Inflammatory macrophage (primary cell): ENCODE measurements at regions not wholly inside any gene's neighbourhood (a gene's known extent, or its start where the extent isn't known, plus 50 kb on each side); places are given as distances from the start of the nearest gene placed in this dataset.

Source experiments
- DNase-seq, 2 donors: peaks; one replicate each; pipeline ENCODE4 v3.0.0-alpha.2; 2020 to 2022

GRCh38 chr13:105341758-105342157 lies 1193.7 kb downstream of the EFNB2 start:
- DNase-seq = no peak

DNA sequence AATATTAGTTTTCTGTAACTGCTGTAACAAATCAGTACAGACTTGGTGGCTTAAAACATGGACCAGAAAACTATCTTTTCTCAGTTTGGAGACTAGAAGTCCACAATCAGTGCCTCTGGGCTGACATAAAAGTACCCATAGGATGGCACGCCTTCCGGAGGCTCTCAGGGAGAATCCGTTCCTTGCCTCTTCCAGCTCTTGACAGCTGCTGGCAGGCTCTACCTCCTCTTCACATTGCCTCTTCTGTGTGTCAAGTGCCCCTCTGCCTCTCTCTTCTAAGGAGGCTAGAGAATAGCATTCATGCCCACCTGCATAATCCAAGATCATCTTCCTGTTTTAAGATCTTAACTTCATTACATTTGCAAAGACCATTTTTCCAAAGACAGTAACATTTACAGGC lies 1194.2 kb downstream of the EFNB2 start:
- DNase-seq = no peak

DNA sequence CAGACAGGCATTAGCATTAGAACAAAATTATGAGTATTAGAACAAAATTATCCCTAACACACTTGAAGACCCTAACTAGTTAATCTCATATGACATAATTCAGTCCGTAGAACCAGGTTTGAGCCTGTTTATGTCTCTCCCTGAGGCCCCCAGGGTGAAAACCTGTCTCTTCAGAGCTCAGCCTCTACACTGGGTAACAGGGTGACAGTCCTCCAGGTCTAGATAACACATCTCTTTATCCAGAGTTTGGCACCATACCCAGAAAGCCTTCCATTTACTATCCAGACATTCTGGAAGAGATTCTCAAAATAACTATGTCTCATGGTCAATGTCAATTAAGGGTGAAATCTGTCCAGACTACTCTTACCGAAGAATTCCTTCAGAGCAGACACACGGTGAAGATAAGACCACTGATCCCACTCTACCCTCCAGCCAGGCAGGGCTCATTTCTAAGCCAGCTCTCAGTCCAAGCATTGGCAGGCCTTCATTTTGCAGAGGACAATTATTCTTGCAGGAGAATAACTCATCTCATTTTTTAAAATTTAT lies 1195.3 kb downstream of the EFNB2 start:
- no peak for DNase-seq

DNA sequence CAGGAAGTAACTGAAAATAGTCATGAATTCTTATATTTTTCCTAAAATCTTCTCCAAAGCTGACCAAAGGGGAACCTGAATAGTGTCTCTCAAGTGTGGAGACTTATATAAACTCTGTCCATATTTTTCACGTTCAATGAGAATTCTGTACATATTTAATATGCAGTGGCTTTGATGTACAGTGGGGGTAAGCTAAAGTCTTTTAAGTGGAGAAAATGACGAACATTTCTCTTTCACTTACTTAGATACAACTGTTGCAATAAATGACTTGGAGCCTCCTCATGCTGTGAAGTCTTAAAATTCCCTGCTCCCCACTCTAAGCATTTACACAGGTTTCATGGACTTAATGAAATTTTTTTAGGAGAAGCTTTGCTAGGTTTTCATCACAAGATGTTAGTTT lies 1196.7 kb downstream of the EFNB2 start:
- DNase-seq = no peak

GRCh38 chr13:105338006-105338405 lies 1197.5 kb downstream of the EFNB2 start:
- no peak for DNase-seq

- no peak for DNase-seq
Observed at GRCh38 chr13:105336706-105337576, 1198.5 kb downstream of the EFNB2 start.

- DNase-seq = no peak
Observed at GRCh38 chr13:105334211-105334610, 1201.3 kb downstream of the EFNB2 start.

- DNase-seq = no peak
Observed at GRCh38 chr13:105333416-105333815, 1202.0 kb downstream of the EFNB2 start.

GRCh38 chr13:105329359-105329758 lies 1206.1 kb downstream of the EFNB2 start:
- no peak for DNase-seq

- no peak for DNase-seq
Observed at GRCh38 chr13:105328212-105328611, 1207.2 kb downstream of the EFNB2 start.

DNA sequence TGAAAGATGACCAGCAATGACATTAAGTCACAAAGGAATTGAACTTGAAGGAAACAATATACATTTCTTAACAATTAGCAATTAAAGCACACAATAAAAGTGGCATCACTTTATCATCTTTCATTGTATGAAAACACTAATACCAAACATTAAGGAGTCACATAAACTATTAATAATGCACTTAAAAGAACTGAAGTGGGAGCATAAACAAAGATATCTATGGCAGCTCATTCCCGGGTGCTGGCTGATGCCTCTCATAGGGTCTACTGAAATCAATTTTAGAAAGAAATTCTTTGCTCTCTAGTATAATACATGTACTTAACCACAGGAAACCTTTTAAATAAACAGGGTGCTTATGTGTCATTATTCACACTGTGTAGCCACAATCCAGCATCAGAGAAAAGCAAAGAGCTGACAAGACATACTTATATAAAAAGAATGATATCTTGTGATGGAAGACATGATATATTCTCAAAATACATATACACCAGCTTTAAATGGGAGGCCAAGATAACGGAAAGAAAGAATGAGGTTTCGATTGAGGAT lies 1207.8 kb downstream of the EFNB2 start:
- DNase-seq = no peak

DNA sequence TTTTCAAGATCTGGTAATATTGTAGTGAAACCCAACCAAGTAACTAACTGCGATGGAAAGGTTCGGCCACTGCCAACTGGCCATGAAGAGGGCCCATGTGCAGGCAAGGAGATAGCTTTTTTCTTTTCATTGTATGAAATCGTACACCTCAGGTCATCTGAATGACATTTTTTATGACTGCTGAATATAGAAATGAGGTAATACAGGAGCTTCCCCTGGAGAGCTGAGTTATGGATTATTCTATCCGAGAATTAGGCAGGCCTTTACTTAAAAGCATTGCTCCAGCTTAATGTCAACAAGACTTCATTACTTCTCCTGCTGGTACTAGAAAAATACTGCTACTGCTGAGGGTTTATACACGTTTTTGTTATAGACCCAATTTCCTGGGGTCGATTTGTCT lies 1215.6 kb downstream of the EFNB2 start:
- no peak for DNase-seq

DNA sequence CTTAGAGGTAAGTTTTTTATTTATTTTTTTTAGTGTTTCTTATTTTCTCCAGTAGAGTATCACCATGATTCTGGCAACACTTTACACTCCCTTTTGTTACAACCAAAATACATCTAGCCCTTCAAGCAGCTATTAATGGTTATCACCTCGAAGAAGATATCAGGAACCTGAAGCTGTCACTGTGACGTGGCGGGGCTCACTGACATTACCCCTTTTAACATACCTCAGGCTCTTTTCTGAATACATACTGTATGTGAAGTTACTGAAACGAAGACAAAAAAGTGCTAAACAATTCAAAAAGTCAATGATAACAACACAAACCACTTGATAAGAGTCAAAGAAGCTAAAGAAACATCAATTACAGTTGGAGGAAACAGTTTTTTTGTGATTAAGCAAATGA lies 1218.7 kb downstream of the EFNB2 start:
- DNase-seq = no peak

DNA sequence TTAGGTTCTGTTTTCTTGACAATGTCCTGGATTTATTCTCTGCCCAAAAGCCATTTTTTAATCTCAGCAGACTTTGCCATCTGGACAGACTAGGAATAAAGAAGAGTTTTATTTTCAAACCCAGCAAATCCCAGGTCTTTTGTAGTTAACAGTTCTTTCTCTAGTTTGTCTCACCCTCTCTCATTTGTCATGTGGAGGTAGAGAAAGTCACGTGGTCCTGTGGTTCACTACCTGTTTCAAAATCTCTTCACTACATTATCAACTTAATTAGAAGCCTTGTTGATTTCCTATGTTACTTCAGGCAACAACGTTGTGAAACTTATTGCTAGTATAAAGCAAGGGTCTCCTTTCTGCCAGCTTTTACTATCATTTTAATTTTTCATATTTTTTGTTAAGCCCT lies 1222.6 kb downstream of the EFNB2 start:
- DNase-seq = no peak

- no peak for DNase-seq
Observed at GRCh38 chr13:105311094-105311493, 1224.4 kb downstream of the EFNB2 start.

GRCh38 chr13:105307776-105308175 lies 1227.7 kb downstream of the EFNB2 start:
- DNase-seq = no peak

DNA sequence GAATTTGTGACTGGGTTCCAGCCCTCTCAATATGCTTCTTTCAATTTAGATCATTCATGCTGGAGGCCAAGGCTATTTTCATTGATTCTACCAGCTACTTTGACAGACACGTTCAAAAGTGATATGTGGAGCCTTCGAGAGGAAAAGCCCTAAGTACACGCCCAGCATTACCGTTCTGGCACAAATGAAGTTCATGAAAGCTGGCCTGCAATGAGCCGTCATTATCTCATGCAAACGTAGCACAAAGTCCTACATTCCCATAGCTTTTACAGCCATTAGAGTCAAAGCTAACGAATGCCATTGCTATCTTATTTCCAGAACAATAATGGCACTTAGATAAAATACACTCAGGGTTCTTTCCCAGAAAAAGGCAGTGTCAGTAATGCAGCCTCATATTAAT lies 1237.6 kb downstream of the EFNB2 start:
- no peak for DNase-seq

DNA sequence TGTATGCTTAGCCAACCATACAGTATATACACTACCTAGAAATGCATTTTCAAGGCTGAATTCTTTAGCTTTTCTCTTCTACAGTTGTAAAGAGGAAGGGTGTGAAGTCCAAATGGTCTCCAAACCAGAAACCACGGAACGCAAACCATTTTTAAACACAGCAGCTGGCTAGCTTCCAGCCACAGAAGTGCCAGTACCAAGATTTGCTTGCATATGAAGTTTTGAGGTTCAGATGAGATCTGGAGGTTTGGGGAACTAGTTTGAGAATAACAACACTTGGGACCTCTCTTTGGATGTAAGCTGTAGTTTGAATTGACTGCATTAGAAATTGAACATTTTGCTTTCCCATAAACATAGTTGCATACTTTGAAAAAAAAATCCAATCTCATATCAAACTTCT lies 1243.5 kb downstream of the EFNB2 start:
- DNase-seq = no peak

DNA sequence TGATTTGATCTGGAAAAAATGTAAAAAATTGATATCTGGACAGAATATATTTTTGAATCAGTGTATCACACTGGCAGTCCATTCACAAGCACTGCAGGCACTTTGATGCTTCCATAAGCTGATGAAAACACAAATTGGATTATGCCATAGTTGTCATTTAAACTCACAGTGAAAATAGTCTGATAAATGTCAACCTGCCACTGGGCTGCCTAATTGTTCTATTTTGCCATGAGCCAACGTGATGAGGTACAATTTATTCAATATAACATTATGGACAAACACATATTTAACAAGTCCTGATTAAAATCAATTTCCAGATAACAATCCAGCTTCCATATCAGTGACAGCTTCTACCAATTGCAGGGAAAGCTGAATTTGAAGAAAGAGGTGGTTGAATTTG lies 1244.9 kb downstream of the EFNB2 start:
- DNase-seq = no peak

DNA sequence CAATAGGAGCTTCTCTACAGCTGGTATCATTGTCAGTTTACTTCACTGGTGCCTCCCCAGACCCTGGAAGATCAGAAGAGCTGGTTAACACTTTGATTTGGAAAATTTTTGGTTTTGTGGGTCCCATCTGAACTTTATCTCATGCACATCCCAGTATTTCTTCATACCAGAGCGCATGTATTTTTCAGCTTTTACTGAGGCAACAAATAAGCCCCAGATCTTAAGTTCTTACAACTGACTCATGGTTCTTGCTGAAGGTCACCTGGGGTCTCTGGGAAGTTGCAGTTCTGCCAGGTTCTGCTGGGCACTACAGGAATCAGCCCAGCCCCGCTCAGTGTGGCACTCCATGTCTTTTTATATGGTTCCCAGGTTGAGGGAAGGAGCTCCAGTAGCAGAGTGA lies 1249.9 kb downstream of the EFNB2 start:
- DNase-seq = no peak

GRCh38 chr13:105282406-105283285 lies 1252.8 kb downstream of the EFNB2 start:
- DNase-seq = no peak

DNA sequence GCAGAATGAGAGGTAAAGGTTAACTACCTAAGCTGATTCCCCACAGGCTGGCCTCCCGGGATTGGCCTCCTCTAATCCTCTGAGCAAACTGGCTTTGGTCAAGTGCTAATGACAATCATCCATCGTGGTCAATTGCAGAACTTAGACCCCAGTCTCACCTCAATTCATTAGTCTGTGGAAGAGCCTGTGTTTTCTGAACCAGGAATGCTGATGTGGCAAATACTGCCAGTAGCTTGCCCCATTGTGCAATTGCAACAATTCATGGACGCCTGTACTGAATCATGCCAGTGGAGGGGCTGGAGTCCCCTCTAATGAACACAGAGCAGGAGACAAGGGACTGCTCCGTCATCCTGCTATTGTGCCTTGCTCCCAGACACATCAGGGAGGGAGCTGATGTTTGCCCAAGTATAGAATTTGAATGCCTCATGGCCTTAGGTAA lies 1256.5 kb downstream of the EFNB2 start:
- DNase-seq = no peak

DNA sequence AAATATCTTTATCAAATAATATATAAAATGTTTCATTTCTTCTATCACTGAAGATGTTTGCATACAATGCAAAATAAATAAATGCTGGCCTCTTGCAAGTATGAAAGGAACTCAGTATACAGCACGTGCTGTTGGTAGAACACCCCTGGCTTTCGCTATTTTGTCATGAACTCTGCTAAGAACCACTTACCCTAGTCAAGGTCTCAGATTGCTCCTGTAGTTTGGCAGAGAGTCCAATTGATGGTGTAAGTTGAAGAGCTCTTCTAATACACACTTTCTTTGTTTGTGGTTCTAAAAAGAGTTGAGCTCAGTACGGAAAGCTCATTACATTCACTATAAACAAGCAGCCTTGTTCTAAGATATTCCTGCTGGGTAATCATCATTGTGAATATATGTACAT lies 1258.9 kb downstream of the EFNB2 start:
- no peak for DNase-seq
